AML-193 (cell line): ENCODE measurements at regions not wholly inside any gene's neighbourhood (a gene's known extent, or its start where the extent isn't known, plus 50 kb on each side); places are given as distances from the start of the nearest gene placed in this dataset.

Experiments used
- DNase-seq, 2 experiments: peaks; one replicate each; lab custom pipeline; 2025; lab: John Stamatoyannopoulos, UW

- no peak for DNase-seq
These were observed 257.3 kb downstream of the XXYLT1 start for GRCh38 chr3:195013411-195014361.

DNA sequence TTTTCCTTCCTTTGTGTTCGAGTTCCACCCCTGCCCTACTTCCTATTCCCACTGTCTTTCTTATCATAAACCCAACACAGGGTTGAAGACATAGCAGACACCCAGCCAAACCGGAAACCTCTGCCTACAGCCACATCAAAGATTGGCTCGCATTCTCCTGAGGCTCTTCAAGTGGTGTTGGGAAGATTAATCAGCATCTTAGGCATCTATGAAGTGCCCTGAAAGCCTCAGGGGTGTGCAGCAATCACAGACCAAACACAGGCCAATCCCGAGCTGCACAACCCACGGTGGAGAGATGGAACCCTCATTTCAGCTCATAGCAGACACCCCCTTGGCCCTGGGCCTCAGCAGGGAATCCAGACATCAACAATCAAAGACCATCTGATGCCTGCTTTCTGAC lies 255.9 kb downstream of the XXYLT1 start:
- DNase-seq = peak; percentile 30 to 36

DNA sequence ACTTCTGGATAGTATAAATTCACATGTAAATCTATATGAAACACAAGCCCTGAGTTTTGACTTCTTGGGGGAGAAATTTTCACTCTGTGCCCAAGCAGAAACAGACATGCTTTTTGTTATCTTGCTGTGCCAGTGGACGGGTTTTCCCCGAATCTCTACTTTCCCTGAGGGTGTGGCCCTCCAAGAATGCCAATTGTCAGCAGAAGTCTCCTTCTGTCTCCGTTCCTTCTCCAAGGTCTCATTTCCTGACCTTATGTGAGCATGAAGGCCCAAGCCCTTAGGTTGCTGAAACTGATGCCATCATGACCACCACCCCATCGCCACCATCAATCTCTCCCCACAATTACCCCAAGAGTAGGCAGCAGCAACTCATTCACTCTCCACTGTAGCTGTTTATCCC lies 253.8 kb downstream of the XXYLT1 start:
- no peak for DNase-seq
